CD4-positive, alpha-beta T cell (primary cell): ENCODE measurements at regions not wholly inside any gene's neighbourhood (a gene's known extent, or its start where the extent isn't known, plus 50 kb on each side); places are given as distances from the start of the nearest gene placed in this dataset.

Experiments
- ATAC-seq: fragments of 200-7000 bp; cut with Tn5 transposase; one replicate; pipeline ENCODE4 v1.10.0; 2022; ENCODE audit warnings: mild to moderate bottlenecking; ENCODE audit not compliant: poor library complexity
- CTCF ChIA-PET: fragments of 350-600 bp; sonication (Branson Sonifier 250); formaldehyde crosslinking; loops from one replicate; lab custom pipeline; 2021; ENCODE audit warnings: antibody characterized with exemption, inconsistent platforms; lab: Charles Lee
- POLR2A ChIA-PET: fragments of 350-600 bp; sonication (Branson Sonifier 250); formaldehyde crosslinking; loops from one replicate; lab custom pipeline; 2021; ENCODE audit warnings: antibody characterized with exemption, inconsistent platforms; lab: Charles Lee
- DNase-seq, 14 experiments: peaks; one replicate each; pipeline ENCODE4 v3.0.0-alpha.2; 2013 to 2020; ENCODE audit warnings: mixed read lengths in 2 of 14
- H3K27ac ChIP-seq, 2 donors: one replicate each; pipeline versions ENCODE4 v1.5.1 to v1.7.0; 2013; ENCODE audit warnings: low read length in 2 of 2, low read depth in 1 of 2, mild to moderate bottlenecking in 1 of 2
- H3K27me3 ChIP-seq, 2 experiments: 1 replicate in 1 of 2; 2 replicates in 1 of 2; pipeline versions ENCODE4 v1.6.1 to v1.7.0; 2013; ENCODE audit warnings: low read length in 2 of 2, control low read depth in 1 of 2, mild to moderate bottlenecking in 1 of 2, moderate library complexity in 1 of 2; ENCODE audit not compliant: insufficient read depth in 2 of 2, control insufficient read depth in 1 of 2
- H3K36me3 ChIP-seq: one replicate; pipeline ENCODE4 v1.6.1; 2013; ENCODE audit warnings: low read length, control low read depth; ENCODE audit not compliant: insufficient read depth
- H3K4me1 ChIP-seq: one replicate; pipeline ENCODE4 v1.6.1; 2013; ENCODE audit warnings: low read length, control low read depth; ENCODE audit not compliant: insufficient read depth
- H3K4me3 ChIP-seq: one replicate; pipeline ENCODE4 v1.5.1; 2013; ENCODE audit warnings: mild to moderate bottlenecking, low read length, moderate library complexity
- H3K9me3 ChIP-seq, 2 experiments: 1 replicate in 1 of 2; 2 replicates in 1 of 2; pipeline versions ENCODE4 v1.6.1 to v1.7.0; 2013; ENCODE audit warnings: low read length in 2 of 2, mild to moderate bottlenecking in 2 of 2, control low read depth in 1 of 2, moderate library complexity in 1 of 2; ENCODE audit not compliant: control insufficient read depth in 1 of 2, insufficient read depth in 1 of 2
- H3K27ac Mint-ChIP-seq: one replicate; pipeline ENCODE4 v1.8.0; 2020; ENCODE audit warnings: mixed read lengths
- H3K27me3 Mint-ChIP-seq: one replicate; pipeline ENCODE4 v1.8.0; 2021; ENCODE audit warnings: mixed read lengths
- H3K36me3 Mint-ChIP-seq: one replicate; pipeline ENCODE4 v1.8.0; 2021; ENCODE audit warnings: low read depth, mixed read lengths
- H3K4me1 Mint-ChIP-seq: one replicate; pipeline ENCODE4 v1.8.0; 2021; ENCODE audit warnings: low read depth, mixed read lengths
- H3K4me3 Mint-ChIP-seq: one replicate; pipeline ENCODE4 v1.8.0; 2020; ENCODE audit warnings: mild to moderate bottlenecking, mixed read lengths
- H3K9me3 Mint-ChIP-seq: one replicate; pipeline ENCODE4 v1.8.0; 2020; ENCODE audit warnings: mixed read lengths
- CTCF ChIP-seq: fragments of 200-600 bp; IDR thresholded peaks from one replicate; pipeline ENCODE4 v1.8.0; 2022; ENCODE audit warnings: antibody characterized with exemption, mild to moderate bottlenecking
- intact Hi-C, 2 experiments: fragments of 100-400 bp; cut with DNase I in 1 of 2; cut with micrococcal nuclease in 1 of 2; formaldehyde crosslinking; loops; one replicate each; pipeline versions ENCODE4 v1.15.1 to v1.9.0; 2023 to 2025; cut with DNase I, micrococcal nuclease

- Histone ChIP-seq H3K9me3 (no peaks in the 10 kb centered on the region), H3K36me3 (no peaks in the 10 kb centered on the region), H3K4me3 (no peak overlapping the region), H3K27ac (no peak overlapping the region), H3K27me3 (no peaks in the 10 kb centered on the region), H3K4me1 (no peaks in the 10 kb centered on the region)
- ATAC-seq (no peak), DNase-seq (no peak)
- no peak for TF ChIP-seq CTCF
- Mint-ChIP-seq H3K4me3 (no peak overlapping the region), H3K4me1 (no peaks in the 10 kb centered on the region), H3K27ac (no peak overlapping the region), H3K27me3 (peaks cover 4% of the 10 kb centered on the region), H3K9me3 (no peaks in the 10 kb centered on the region), H3K36me3 (no peaks in the 10 kb centered on the region)
- intact Hi-C loops, result no loop called here
- CTCF ChIA-PET, result no interaction called here
- POLR2A ChIA-PET, result no interaction called here
These were observed 71.7 kb downstream of the RPLP1 start for GRCh38 chr15:69524296-69524695.

GRCh38 chr15:69524814-69525213, 72.2 kb downstream of the RPLP1 start:
- H3K27me3 ChIP-seq, result no peaks in the 10 kb centered on the region
- H3K9me3 ChIP-seq, result no peaks in the 10 kb centered on the region
- no peak for DNase-seq
- H3K27ac ChIP-seq, result no peak overlapping the region
- H3K4me1 Mint-ChIP-seq, result no peaks in the 10 kb centered on the region
- no peak for TF ChIP-seq CTCF
- intact Hi-C loops, result no loop called here
- ChIA-PET POLR2A (no interaction called here), CTCF (no interaction called here)
- no peaks in the 10 kb centered on the region for H3K36me3 Mint-ChIP-seq
- H3K4me3 Mint-ChIP-seq, result no peak overlapping the region
- no peaks in the 10 kb centered on the region for H3K4me1 ChIP-seq
- H3K36me3 ChIP-seq, result no peaks in the 10 kb centered on the region
- H3K9me3 Mint-ChIP-seq, result no peaks in the 10 kb centered on the region
- H3K27me3 Mint-ChIP-seq, result peaks cover 4% of the 10 kb centered on the region
- no peak for ATAC-seq
- no peak overlapping the region for H3K27ac Mint-ChIP-seq
- no peak overlapping the region for H3K4me3 ChIP-seq

- H3K4me3 Mint-ChIP-seq, result no peak overlapping the region
- no peak for TF ChIP-seq CTCF
- ChIA-PET POLR2A (no interaction called here), CTCF (no interaction called here)
- H3K4me1 Mint-ChIP-seq, result no peaks in the 10 kb centered on the region
- no peaks in the 10 kb centered on the region for H3K9me3 Mint-ChIP-seq
- H3K4me3 ChIP-seq, result no peak overlapping the region
- H3K27me3 Mint-ChIP-seq, result peaks cover 4% of the 10 kb centered on the region
- H3K27me3 ChIP-seq, result no peaks in the 10 kb centered on the region
- no peaks in the 10 kb centered on the region for H3K36me3 ChIP-seq
- no peak overlapping the region for H3K27ac ChIP-seq
- no peaks in the 10 kb centered on the region for H3K36me3 Mint-ChIP-seq
- H3K9me3 ChIP-seq, result no peaks in the 10 kb centered on the region
- ATAC-seq, result no peak
- intact Hi-C loops, result no loop called here
- no peaks in the 10 kb centered on the region for H3K4me1 ChIP-seq
- H3K27ac Mint-ChIP-seq, result no peak overlapping the region
- DNase-seq, result no peak
These were observed 72.9 kb downstream of the RPLP1 start for GRCh38 chr15:69525543-69525942.
